IPS DF 4.7 (cell line): ENCODE measurements at regions not wholly inside any gene's neighbourhood (a gene's known extent, or its start where the extent isn't known, plus 50 kb on each side); places are given as distances from the start of the nearest gene placed in this dataset.

Experiments
- DNase-seq: peaks from one replicate; pipeline ENCODE4 v3.0.0-alpha.2; 2013; ENCODE audit warnings: low spot score; ENCODE audit errors: extremely low read depth

DNA sequence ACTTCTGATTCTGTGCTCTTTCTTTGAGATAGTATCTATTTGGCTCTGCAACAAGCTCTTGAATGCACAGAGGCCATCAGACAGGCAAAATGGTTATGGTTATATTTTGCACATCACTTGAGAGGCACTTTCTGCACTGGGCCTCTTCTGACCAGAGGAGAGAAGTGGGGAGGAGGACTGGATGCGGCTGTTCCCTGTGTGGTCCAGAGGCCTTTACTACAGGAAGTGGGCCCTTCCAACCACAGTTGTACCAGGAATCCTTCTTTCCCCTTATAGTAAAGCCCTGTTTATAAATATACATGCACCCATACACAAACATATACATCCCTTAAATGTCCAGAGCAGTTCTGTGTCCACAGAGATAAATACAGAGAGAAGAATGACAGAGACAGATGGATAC lies 182.7 kb upstream of the HHIP start:
- DNase-seq: no peak

DNA sequence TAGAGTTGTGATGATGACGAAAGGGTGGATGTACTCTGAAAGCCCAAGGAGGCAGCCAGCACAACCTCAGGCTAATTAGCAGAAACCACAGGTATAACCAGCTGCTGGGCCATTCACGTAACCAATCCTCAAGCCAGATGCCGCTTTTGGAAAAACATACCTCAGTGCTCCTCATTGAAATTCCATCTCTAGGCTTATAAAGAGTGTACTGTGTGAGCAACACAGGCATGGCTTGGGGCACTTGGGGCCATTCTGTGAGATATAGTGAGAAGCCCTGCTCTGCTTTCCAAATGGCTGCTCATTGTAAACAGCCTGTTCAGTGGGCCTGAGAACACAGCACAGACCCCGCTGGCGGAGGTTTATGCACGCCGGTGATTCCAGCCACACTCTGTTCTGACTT lies 182.1 kb upstream of the HHIP start:
- no peak for DNase-seq

DNA sequence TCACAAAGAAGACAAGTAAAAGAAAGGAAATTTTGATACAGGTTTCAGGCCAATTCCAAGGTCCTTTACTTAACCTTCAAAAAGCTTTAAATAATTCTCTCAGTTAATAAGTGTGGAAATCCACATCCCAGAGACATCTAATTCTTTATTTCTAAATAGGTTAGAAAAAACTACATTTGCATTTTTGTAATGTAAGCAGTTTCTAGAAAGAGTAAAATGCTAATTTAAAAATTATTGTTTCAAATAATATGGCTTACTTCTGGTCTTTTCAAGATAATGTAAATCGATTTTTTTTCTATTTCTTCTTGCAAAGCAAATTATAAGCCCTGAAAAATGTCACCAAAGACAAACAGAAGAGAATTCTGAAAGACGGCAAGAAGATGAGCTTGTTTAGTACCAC lies 180.4 kb upstream of the HHIP start:
- DNase-seq: no peak

DNA sequence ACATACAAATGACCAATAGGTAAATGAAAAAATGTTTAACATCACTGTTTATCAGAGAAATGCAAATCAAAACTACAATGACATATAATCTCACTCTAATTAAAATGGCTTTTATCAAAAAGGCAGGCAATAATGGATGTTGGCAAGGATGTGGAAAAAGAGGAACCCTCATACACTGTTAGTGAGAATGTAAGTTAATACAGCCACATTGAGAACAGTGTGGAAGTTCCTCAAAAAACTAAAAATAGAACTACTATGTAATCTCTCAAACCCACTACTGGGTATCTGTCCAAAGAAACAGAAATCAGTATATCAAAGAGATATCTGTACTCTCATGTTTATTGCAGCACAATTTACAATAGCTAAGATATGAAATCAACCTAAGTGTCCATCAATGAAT lies 165.9 kb upstream of the HHIP start:
- no peak for DNase-seq

DNA sequence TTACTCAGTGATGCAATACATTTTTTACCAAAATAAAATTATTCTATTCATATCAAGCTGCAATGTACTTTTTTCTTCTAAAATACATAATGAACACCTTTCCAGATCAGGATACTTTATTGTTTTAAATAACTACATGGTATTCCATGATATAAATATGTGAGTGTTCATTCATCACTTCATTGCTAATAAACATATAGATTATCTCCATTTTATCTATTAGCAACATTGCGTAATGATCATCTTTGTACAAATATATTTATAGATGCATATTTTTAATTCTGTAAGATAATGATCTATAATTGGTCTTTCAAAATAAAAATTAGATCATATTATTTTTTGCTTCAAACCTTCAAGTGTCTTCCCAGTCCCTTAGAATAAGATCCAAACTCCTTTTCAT lies 156.1 kb upstream of the HHIP start:
- no peak for DNase-seq

DNA sequence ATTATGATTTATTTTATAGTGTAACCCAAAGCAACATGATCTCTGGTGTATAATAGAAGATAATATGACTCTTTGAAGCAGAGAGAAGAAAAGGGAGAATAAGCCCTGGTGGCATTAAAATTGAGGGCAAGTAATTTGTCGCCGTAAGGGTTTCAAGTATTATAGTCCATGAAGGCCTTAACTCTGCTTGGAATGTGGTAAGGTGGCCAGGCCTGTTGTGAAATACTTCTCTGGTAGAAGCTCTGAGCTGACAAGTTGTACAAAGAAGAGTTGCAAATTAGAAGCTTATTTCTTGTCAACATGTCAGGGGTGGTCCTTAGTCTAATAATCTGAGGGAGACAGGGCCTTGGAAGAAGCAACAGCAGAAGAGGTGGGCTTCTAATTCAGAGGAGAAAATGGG lies 151.7 kb upstream of the HHIP start:
- DNase-seq: no peak

DNA sequence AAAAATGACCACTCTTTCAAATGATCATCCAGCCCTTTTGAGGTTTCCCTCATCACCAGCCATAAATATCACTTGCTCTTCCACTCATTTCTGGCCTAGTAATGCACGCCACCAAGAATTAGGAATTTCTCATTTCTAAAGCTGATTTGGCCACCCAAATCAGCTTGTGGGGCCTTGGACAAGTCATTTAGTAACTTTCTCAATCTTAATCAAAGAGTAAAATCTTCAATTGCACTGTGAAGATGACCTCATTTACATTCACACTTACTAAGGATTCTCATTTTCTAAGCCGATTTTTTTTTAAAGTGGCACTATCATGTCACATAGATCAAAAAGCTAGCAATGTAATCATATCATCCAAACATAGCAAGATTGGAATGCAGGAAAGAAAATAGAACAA lies 150.0 kb upstream of the HHIP start:
- no peak for DNase-seq

DNA sequence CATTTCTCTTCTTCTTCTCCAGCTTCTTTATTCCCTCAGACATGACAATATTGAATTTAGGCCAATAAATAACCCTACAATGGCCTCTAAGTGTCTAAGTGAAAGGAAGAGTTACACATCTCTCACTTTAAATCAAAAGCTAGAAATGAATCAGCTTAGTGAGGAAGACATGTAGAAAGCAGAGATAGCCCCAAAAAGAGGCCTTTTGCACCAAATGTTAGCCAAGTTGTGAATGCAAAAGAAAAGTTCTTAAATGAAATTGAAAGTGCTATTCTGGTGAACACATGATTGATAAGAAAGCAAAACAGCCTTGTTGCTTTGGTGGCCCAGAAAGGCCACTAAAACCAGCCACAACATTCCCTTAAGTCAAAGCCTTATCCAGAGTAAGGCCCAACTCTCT lies 146.2 kb upstream of the HHIP start:
- no peak for DNase-seq

DNA sequence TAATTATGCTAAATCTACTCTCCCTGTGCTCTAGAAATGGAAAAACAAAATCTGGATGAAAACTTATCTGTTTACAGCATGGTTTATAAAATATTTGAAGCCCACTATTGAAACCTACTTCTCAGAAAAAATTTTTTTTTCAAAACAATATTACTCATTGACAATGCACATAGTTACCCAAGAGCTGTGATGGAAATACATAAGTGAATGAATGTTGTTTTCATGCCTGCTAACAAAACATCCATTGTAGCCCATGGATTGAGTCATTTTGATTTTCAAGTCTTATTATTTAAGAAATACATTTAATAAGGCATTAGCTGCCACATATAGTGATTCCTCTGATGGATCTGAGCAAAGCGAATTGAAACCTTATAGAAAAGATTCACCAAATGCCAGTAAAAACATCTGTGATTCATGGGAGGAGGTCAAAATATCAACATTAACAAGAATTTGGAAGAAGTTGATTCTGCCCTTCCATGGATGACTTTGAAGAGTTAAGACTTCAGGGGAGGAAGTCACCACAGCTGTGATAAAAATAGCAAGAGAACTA lies 144.7 kb upstream of the HHIP start:
- DNase-seq: no peak

DNA sequence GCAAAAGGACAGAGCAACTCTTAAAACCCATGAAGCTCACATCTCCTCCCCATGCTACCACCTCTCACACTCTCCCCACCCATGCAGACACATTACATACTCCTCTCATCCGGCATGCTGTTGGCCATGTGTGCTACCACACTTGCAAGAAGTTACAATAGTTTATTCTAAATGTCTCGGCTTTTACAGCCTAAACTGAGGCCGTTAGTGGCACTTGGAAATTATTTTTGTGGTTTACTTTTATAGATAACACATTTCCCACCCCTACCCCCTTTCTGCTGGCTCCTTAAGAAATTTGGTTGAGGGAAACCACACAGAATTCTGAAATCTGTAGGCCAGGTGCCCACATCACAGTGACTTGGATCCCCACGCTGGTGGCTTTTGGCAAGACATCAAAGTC lies 141.1 kb upstream of the HHIP start:
- no peak for DNase-seq

DNA sequence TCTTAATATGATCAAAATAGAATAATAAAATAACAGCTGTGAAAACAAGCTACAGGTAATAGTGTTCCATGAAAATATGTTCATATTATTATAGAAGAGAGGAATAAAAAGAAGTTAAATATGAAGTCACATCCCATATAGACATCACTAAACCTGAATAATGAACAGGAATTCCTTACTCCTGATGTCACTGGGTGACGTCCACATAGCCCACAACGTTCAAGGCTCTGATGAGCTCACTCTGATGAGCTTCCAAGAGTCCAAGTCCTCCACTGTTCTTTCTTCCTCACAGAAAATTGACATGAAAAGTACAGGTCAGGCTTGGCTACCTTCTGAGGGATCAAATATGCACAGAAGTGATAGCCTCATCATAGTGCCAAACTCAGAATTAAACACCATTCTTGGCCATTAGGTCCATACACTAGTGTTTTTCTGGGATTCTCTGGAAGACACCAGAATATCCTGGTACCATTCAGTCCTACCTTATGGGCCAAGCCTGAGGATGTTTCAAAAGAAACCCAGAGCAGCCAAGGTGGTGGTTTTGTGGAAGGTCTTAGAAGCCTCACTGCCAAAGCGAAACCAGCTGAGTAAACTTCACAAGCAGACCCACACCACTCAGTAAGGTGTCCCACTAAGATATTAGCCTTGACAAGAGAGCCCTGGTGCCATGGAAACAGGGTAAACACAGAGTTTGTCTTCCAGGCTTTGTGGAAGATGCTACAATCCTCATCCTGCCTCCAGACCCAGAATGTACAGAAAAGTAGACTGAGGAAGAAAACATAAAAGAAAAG lies 138.4 kb upstream of the HHIP start:
- DNase-seq: no peak

DNA sequence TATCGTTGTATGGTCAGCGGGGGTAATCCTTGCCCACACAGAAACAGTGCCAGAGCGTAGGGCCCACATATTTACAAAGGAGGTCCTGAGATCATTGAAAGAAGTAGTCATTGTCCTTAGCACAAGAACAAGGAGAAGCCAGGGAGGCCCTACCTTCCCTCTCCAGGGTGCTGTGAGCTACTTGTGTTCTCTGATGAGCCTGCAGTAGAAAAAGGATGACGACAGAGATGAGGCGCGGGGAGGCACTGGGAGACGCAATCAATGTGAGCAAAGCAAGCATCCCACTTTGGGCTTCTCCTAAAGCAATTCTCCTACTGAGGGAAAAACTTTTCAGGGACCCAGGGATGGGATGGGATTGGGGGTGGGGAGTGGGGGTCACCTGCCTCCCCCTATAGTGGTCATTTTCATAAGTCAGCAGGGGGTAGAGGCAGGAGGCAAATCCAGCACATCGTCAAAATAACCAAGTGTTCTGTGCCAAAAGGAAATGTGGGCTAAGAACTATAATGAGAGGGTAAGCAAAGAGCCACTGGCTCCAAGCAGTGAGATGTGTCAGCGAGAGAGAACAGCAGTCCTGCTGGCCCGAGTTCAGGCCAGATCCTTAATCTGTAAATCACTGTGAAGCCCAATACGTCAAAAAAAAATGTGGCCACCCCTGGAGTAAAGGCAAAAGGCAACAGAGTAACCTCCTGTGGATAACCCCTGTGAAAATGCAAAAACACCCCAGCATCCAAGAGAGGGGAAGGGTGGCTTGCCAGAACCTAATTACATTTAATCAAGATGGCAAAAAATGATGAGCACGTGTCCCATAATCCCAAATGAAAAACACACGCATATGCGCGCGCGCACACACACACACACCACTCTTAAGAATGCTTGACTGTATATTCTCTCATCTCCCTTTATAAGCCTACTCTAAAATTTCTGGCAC lies 136.6 kb upstream of the HHIP start:
- no peak for DNase-seq

DNA sequence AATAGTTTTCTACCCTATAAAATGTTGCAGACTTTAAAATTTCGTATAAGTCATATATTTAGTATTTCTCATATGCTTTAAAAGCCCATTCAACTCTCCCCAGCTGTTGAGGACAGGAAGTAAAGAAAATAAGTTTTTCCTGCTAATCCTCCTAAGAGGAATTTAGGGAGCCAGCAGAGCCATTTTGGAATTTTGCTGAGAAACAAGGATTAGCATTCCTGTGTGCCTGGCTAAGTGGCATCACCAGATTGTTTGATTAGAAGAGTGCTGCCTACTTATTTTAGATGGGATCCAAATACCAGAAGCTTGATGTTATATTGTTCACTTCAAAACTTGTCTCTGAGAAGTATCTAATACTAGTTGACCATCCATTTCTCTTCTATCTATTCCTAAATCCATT lies 131.2 kb upstream of the HHIP start:
- DNase-seq: no peak

DNA sequence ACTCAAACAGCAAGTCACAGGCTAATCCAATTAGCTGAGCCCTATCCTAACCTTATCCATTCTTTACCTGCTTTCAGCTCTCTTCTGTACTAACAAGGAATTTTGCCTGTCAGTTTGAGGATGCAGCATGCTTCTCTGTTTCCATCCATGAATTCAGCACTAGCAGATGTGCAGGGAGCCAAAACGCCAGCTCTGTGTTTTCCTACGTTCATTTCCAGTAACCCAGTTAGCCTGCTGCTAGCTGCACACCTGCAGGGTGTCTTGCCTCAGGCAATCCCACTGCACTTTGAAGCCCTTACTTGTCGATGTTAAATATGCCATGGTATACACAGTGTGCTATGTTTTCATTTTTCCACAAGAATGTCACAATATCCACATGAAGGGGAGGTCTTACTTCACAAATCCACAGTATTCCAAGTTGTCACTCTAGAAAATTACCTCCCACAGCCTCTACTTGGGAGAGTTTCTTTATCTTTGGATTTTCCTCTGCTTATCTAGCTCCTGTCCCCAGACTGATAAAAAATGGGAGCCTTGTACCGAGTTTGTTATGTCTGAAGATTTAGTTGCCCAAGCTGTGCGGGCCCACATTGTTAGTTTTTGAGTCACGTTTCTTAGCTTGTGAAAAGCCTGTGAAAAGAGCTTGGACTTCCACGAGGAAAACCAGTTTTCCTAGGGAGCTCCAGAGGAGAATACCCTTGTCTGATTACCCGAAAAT lies 127.6 kb upstream of the HHIP start:
- DNase-seq: no peak

DNA sequence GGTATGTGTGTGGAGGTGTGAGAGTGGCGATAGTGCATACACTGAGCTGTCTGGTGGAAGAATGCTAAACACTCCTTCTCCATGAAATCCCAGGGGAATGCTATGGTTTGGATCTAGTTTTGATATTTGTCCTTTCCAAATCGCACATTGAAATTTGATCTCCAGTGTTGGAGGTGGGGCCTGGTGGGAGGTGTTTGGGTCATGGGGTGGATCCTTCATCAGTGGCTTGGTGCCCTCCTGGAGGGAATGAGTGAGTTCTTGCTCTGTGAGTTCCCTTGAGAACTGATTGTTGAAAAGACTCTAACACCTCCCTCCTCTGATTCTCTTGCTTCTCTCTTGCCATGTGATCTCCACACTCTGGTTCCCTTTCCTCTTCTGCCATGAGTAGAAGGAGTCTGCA lies 114.1 kb upstream of the HHIP start:
- no peak for DNase-seq

DNA sequence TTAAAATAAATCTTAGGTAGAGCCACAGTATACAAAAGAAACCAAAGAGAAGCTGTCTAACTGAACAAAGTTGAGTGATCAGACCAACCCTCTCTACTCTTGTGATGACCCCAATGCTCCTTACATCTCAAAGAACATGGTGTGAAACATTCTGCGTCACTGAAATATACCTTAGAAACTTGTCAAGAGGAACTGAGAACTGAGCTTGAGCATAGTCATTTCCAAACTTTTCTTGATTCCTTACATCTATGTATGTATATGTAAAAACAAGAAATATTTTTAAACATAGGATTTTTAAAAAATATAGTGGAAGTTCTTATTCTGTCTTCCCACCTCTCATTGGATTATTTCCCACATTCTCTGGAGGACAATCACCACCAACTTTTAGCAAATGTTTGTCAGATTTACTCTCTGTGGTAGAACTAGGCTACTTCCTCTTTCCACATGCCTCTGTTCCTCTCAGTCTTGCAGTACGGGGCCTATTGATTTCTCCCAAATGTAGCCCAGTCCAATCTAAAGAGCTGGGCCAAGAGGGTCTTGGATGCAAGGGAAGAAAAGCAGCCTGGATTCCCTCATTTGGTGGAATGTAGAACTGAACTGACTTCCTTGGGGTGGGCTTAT lies 98.2 kb upstream of the HHIP start:
- DNase-seq: no peak

DNA sequence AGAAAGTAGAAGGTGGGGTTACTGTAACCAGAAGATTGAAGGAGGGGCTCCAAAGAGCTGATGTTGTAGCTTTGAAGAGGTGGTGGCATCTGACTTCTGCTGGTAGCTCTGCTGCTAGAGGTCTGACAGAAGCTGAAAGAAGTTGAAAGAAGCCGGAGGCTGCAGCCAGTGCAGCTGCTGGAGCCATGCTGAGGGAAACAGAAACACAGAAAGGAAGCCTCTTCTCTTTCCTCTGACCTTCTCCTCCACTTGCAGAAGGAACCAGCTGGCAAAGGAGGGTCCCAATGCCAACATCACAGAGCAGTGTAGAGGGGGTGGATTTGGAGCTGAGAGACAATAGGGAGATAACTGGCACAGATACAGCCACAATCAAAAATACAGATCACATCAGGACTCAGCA lies 89.3 kb upstream of the HHIP start:
- no peak for DNase-seq

DNA sequence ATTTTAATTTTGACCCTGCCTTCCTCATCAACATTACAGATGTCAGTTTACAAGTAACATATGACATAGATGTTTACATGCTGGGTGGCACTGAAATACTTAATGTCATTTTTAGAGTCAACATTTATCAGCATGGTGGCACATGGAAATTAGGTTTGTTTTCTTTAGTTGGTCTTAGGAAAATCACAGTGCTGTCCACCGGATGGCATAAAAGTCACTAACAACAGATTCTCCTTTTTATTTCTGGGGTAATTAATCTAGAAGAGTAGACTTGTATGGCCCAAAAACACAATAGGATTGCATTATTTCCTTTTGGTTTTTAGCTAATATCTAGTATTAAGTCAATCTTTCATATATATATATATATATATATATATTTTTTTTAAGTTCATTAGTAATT lies 88.6 kb upstream of the HHIP start:
- no peak for DNase-seq

DNA sequence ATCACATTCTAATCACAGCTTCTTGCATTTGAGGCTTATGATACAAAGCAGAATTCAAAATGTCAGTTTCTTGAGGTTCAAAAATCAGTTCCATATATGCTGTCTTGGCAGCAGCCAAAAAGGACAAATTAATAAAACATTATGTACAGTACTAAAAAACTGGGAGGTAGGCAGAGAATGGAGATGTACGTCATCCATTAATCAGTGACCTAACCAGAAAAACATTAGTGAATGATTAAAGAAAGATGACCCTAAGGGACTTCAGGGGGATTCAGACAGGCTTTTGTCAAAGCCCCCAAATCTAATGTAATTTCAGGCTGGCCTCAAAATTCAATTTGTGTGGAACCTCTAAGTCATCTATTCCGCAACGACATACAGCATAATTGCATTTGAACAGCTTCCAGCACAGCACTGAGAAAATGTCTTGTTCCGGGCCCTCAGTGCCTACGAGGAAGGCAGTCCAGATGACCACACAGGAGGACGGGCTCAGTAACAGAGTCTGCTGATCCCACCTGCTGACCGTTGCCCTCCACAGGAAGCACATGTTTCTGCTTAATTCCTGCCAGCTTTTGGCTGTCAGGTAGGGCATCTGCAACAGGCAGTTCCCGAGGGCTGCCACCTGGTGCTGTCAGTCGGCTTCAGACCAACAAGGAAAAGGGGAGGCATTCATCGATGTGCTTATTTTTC lies 83.8 kb upstream of the HHIP start:
- no peak for DNase-seq

DNA sequence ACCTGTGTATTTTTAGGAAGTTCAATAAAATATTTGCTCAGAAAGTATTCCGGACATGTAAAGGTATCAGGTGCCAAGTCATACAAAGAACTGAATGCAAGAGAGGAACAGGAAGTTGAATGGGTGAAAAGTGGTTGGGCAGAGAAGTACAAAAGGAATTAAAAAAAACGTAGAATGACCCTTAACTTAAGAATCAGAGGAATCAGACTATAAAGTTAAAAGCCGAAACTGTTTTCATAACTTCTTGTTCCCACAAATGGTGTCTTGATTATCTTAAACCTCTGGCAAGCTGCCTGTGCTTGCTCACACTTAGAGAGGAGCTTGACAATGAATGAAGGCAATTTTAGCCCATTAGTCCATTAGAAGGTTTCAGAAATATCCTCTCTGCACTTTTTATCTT lies 81.6 kb upstream of the HHIP start:
- DNase-seq: no peak
